Prostate gland (tissue), 2 donors: ENCODE measurements at regions not wholly inside any gene's neighbourhood (a gene's known extent, or its start where the extent isn't known, plus 50 kb on each side); places are given as distances from the start of the nearest gene placed in this dataset.

Experiments
- POLR2A ChIP-seq: fragments of 450-650 bp; IDR thresholded peaks from one replicate; pipeline ENCODE4 v1.6.1; 2016; ENCODE audit warnings: antibody characterized with exemption, mild to moderate bottlenecking
- POLR2AphosphoS5 ChIP-seq: sonication (generic); formaldehyde crosslinking; IDR thresholded peaks from one replicate; pipeline ENCODE4 v1.6.1; 2017; ENCODE audit warnings: antibody characterized with exemption
- TF ChIP-seq, protein P1 (sequence below), 4 experiments: fragments of 200-600 bp in 2 of 4; fragments of 450-650 bp in 2 of 4; sonication (generic) in 2 of 4; IDR thresholded peaks; 1 replicate in 3 of 4; 2 replicates in 1 of 4; pipeline ENCODE4 v1.5.1; 2016 to 2019; ENCODE audit warnings: antibody characterized with exemption in 4 of 4, mild to moderate bottlenecking in 2 of 4, moderate library complexity in 2 of 4

DNA sequence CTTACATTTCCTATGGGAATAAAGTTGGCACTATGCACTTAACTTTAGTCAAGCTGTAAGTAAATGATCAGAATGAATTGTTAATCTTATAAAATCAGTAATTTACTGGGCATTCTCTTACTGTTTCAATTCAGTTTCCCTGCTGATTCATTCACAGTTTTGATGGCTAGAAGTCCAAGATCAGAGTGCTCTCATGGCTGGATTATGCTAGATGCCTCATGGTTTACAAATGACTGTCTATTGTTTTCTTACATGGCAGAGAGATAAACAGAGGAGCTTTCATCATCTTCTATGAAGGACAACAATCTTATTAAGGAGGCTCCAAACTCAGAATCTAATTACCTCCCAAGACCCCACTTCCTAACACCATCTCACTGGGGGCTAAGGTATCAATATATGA lies 135.1 kb upstream of the CARD18 start:
- TF ChIP-seq POLR2A = no peak
- TF ChIP-seq, protein P1, sequence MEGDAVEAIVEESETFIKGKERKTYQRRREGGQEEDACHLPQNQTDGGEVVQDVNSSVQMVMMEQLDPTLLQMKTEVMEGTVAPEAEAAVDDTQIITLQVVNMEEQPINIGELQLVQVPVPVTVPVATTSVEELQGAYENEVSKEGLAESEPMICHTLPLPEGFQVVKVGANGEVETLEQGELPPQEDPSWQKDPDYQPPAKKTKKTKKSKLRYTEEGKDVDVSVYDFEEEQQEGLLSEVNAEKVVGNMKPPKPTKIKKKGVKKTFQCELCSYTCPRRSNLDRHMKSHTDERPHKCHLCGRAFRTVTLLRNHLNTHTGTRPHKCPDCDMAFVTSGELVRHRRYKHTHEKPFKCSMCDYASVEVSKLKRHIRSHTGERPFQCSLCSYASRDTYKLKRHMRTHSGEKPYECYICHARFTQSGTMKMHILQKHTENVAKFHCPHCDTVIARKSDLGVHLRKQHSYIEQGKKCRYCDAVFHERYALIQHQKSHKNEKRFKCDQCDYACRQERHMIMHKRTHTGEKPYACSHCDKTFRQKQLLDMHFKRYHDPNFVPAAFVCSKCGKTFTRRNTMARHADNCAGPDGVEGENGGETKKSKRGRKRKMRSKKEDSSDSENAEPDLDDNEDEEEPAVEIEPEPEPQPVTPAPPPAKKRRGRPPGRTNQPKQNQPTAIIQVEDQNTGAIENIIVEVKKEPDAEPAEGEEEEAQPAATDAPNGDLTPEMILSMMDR (IDR thresholded peaks at IDR 0.05) = no peak
- TF ChIP-seq POLR2AphosphoS5 = no peak
